ENCODE measurements at regions not wholly inside any gene's neighbourhood (a gene's known extent, or its start where the extent isn't known, plus 50 kb on each side); places are given as distances from the start of the nearest gene placed in this dataset.
"Not testable (repeated sequence)": the region's sequence is repeated elsewhere in the genome, so short reads cannot be mapped to it uniquely, and the experiment has no call there.

GRCh38 chr17:31721291-31722025 is 137.6 kb downstream of the COPRS start (continued):
- TF ChIP-seq ZNF629 (tag by site-specific recombination; IDR thresholded peaks at IDR 0.05) (peak; percentile 80), KLF1 (tag by site-specific recombination; IDR thresholded peaks at IDR 0.05) (no peak), ZNF513 (tag by site-specific recombination; IDR thresholded peaks at IDR 0.05) (no peak), MYNN (tag by site-specific recombination; IDR thresholded peaks at IDR 0.05; ENCODE audit: borderline replicate concordance) (no peak), ZNF621 (tag by site-specific recombination; IDR thresholded peaks at IDR 0.05) (no peak), ZSCAN18 (tag by site-specific recombination; IDR thresholded peaks at IDR 0.05) (no peak), CTCF (tag by site-specific recombination; IDR thresholded peaks at IDR 0.05) (no peak), ZBTB48 (tag by site-specific recombination; IDR thresholded peaks at IDR 0.05) (0 out of 2 replicates have a peak, but pooled peaks have one; percentile 38), ZNF510 (tag by site-specific recombination; IDR thresholded peaks at IDR 0.05; ENCODE audit: insufficient replicate concordance) (no peak), ZNF544 (tag by site-specific recombination; IDR thresholded peaks at IDR 0.05) (no peak), ZNF76 (tag by site-specific recombination; IDR thresholded peaks at IDR 0.05; ENCODE audit: borderline replicate concordance, low read depth) (no peak), HOXA7 (CRISPR knock-in tag; IDR thresholded peaks at IDR 0.05; ENCODE audit: borderline replicate concordance) (no peak), YY2 (tag by site-specific recombination; IDR thresholded peaks at IDR 0.05) (0 out of 2 replicates have a peak, but pooled peaks have one; percentile 44)

- CTCF ChIA-PET; H3K4me1 ChIP-seq (ENCODE audit: control insufficient read depth, insufficient read depth, low read length); POLR2A ChIA-PET: not testable (repeated sequence)
Measured at GRCh38 chr17:31717251-31717650, 141.8 kb downstream of the COPRS start.

GRCh38 chr17:31715446-31715845 is 143.6 kb downstream of the COPRS start:
- no peak overlapping the region for H3K4me3 ChIP-seq (ENCODE audit: low read depth, low read length)
- H3K36me3 ChIP-seq (ENCODE audit: control insufficient read depth in 2 of 2, insufficient read depth in 1 of 2, low read length in 2 of 2): no peaks in the 10 kb centered on the region
- CTCF ChIA-PET: interaction anchor here (0.7 to 0.8 kb wide), 2 partner anchors 21 to 185 kb away, joined by 3 read pairs; no protein-coding TSS in a partner anchor
- POLR2A ChIA-PET: no interaction called here
- no peak overlapping the region for H3K27ac ChIP-seq (ENCODE audit: extremely low read depth, low read depth, low read length)
- no peaks in the 10 kb centered on the region for H3K9me3 ChIP-seq (ENCODE audit: control insufficient read depth, insufficient read depth, low read depth, low read length)
- no peaks in the 10 kb centered on the region for H3K4me1 ChIP-seq (ENCODE audit: control insufficient read depth, insufficient read depth, low read length)
- no peak for TF ChIP-seq ZNF624 (tag by site-specific recombination; IDR thresholded peaks at IDR 0.05)
- TF ChIP-seq ZNF521 (tag by site-specific recombination; IDR thresholded peaks at IDR 0.05): no peak
- TF ChIP-seq PRDM1 (tag by site-specific recombination; IDR thresholded peaks at IDR 0.05): no peak
- TF ChIP-seq ZSCAN23 (tag by site-specific recombination; IDR thresholded peaks at IDR 0.05): no peak
- no peak for TF ChIP-seq OVOL3 (tag by site-specific recombination; IDR thresholded peaks at IDR 0.05)
- TF ChIP-seq GLI2 (tag by site-specific recombination; IDR thresholded peaks at IDR 0.05; ENCODE audit: borderline replicate concordance, low read depth): no peak

More at GRCh38 chr17:31717251-31717650, 141.8 kb downstream of the COPRS start:
- not testable (repeated sequence) for H3K9me3 ChIP-seq (ENCODE audit: control insufficient read depth, insufficient read depth, low read depth, low read length); H3K27ac ChIP-seq (ENCODE audit: extremely low read depth, low read depth, low read length); H3K36me3 ChIP-seq (ENCODE audit: control insufficient read depth in 2 of 2, insufficient read depth in 1 of 2, low read length in 2 of 2); H3K4me3 ChIP-seq (ENCODE audit: low read depth, low read length)

All from HEK293 (cell line).